Skeletal muscle satellite cell (primary cell): ENCODE measurements at regions not wholly inside any gene's neighbourhood (a gene's known extent, or its start where the extent isn't known, plus 50 kb on each side); places are given as distances from the start of the nearest gene placed in this dataset.

Experiments used
- H3K27me3 ChIP-seq: 2 replicates; pipeline ENCODE4 v1.7.0; 2013; ENCODE audit warnings: low read length; ENCODE audit not compliant: control insufficient read depth, insufficient read depth
- H3K36me3 ChIP-seq: 2 replicates; pipeline ENCODE4 v1.7.0; 2013; ENCODE audit warnings: mild to moderate bottlenecking, control low read depth, low read length; ENCODE audit not compliant: insufficient read depth
- H3K4me1 ChIP-seq: 2 replicates; pipeline ENCODE4 v1.7.0; 2013; ENCODE audit warnings: low read length; ENCODE audit not compliant: control insufficient read depth, insufficient read depth
- H3K4me2 ChIP-seq: 2 replicates; pipeline ENCODE4 v1.7.0; 2013; ENCODE audit warnings: mild to moderate bottlenecking, low read length
- H3K4me3 ChIP-seq: 2 replicates; pipeline ENCODE4 v1.7.0; 2013; ENCODE audit warnings: low read length
- H3K9ac ChIP-seq: 2 replicates; pipeline ENCODE4 v1.7.0; 2013; ENCODE audit warnings: mild to moderate bottlenecking, low read depth, low read length, moderate library complexity
- H3K9me3 ChIP-seq: replicated peaks from 2 replicates; pipeline ENCODE4 v1.7.0; 2013; ENCODE audit warnings: mild to moderate bottlenecking, control low read depth, low read length

DNA sequence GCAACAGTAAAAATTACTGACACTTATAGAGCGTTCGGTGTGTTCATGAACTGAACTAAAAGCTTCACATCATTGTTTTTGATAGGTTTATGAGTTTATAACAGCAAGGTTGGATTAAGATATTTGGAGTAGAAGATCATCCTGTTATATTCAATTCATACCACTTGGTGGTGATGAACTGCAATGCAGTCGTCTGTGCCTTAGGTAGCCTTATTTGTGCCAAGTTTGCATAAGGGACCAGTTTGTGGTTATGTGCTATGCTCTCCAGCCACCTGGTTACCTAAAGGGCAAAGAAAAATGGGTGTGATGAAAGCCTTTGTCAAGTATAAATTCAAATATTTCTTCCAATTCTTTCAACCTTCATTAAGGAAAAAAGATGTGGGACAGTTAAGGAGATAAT is 150.9 kb upstream of the KCNH7 start:
- no peaks in the 10 kb centered on the region for H3K36me3 ChIP-seq
- no peaks in the 10 kb centered on the region for H3K9me3 ChIP-seq
- H3K4me3 ChIP-seq = no peak overlapping the region
- H3K4me2 ChIP-seq = no peak overlapping the region
- no peaks in the 10 kb centered on the region for H3K27me3 ChIP-seq
- no peaks in the 10 kb centered on the region for H3K4me1 ChIP-seq
- no peak overlapping the region for H3K9ac ChIP-seq

DNA sequence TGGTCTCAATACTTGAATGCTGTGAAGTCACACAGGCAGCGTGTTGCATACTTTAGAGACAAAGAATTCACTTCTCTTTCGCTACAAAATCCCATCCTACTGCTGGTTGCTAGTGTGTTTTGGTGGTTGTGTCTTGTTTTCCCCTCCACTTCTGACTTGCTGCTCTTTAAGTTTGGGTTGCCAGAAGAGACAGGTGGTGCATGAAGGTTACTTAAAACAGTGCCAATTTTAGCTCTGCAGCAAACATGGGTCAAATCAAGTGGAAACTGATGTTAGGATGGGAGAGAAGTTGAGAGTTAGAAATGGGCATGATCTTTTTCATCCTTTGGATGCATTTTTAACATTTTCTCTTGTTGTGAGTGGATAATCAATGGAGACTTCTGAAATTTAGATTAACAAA is 136.2 kb upstream of the KCNH7 start:
- Histone ChIP-seq H3K9me3 (no peaks in the 10 kb centered on the region), H3K4me2 (no peak overlapping the region), H3K4me1 (no peaks in the 10 kb centered on the region), H3K27me3 (no peaks in the 10 kb centered on the region), H3K9ac (no peak overlapping the region), H3K36me3 (no peaks in the 10 kb centered on the region), H3K4me3 (no peak overlapping the region)

DNA sequence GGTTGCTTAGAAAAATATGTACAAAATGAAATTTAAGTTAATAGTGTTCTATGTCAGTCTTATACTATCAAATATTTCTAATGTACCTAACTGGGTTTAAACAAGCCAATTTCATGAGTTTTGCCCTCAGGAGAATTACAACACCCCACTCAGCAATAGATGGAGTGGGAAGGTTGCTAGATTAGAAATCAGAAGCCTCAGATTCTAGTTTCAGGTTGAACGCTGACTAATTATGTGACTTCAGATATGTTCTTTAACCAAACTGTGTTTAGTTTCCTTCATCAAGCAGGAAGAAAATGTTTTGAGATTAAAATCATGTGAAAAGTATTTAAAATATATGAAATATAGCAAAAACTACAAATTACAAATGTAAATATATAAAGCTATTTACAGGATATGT is 133.8 kb upstream of the KCNH7 start:
- no peaks in the 10 kb centered on the region for H3K36me3 ChIP-seq
- H3K27me3 ChIP-seq = no peaks in the 10 kb centered on the region
- no peak overlapping the region for H3K4me3 ChIP-seq
- H3K4me1 ChIP-seq = no peaks in the 10 kb centered on the region
- no peaks in the 10 kb centered on the region for H3K9me3 ChIP-seq
- H3K4me2 ChIP-seq = no peak overlapping the region
- H3K9ac ChIP-seq = no peak overlapping the region

DNA sequence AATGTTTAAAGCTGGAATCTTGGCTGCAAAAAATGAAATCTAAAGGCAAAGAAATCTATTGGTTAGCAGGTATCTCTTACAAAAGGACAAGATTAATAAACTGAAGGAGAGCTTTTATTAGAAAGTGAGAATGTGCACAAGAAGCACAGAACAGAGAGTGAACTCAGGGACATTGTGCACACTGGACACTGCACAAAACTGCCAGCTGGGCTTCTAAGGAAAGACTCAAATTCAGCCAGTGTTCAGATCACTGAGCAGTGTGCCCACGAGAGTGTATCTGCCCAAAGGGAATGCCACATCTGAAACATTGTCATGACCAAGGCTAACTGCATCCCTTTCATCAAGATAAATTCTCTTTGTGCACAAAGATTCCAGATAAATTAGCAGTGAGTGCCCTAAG is 129.7 kb upstream of the KCNH7 start:
- Histone ChIP-seq H3K4me1 (no peaks in the 10 kb centered on the region), H3K9ac (no peak overlapping the region), H3K27me3 (no peaks in the 10 kb centered on the region), H3K4me2 (no peak overlapping the region), H3K4me3 (no peak overlapping the region), H3K9me3 (no peaks in the 10 kb centered on the region), H3K36me3 (no peaks in the 10 kb centered on the region)

DNA sequence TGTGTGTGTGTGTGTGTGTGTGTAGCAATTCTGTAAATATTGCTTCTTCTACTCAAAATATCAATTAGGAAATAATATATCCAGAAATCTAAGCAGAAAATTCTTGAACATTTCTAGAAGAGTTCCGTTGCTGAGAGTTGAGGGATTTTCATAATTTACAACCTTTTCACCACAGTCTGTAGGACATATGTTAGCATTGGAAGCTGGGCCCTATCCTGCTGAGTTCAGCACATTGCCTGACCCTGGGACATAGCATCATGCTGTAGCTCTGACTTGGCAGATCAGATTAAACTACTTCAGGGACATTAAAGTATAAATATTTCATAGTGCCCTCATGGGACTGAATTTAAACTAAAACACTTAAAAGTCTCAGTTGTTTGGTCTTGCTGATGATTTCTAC is 129.2 kb upstream of the KCNH7 start:
- H3K4me3 ChIP-seq = no peak overlapping the region
- H3K27me3 ChIP-seq = no peaks in the 10 kb centered on the region
- no peak overlapping the region for H3K9ac ChIP-seq
- H3K9me3 ChIP-seq = no peaks in the 10 kb centered on the region
- no peaks in the 10 kb centered on the region for H3K4me1 ChIP-seq
- no peak overlapping the region for H3K4me2 ChIP-seq
- H3K36me3 ChIP-seq = no peaks in the 10 kb centered on the region

DNA sequence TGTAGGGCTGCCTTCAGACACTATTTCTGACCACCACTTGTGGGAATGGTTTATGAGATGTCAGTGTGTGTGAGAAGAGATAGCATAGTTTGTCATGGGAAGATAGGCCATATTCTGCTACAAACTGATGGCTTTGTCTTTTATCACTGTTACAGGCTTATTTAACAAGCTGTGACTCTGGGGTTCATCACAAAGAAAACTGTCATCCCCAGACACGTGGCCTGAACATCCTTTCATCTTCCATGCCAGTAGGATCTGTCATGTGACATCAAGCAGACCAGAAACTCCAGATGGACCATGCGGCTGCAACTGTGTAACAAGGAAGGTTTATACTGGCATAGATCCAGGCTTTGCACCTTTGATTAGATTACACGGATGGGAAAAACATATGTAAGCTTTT is 128.6 kb upstream of the KCNH7 start:
- Histone ChIP-seq H3K4me3 (no peak overlapping the region), H3K9ac (no peak overlapping the region), H3K4me1 (no peaks in the 10 kb centered on the region), H3K36me3 (no peaks in the 10 kb centered on the region), H3K9me3 (no peaks in the 10 kb centered on the region), H3K27me3 (no peaks in the 10 kb centered on the region), H3K4me2 (no peak overlapping the region)

DNA sequence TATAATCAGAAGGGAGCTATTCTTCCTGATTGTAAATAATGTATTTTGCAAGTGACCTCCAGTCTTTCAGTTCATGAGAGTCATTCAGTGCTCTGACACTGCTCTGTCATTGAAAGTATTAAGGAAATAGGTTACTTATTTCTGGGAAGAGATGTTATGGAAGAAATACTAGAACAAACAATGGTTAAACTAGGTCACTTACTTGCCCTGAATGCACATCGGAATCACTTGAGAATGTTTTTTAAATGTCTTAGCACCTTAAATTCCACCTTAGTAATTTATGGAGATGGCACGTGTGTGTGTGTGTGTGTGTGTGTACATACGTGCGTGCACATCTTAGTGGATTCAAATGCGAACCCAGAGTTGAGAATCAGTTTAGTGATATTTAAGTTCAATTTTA is 126.6 kb upstream of the KCNH7 start:
- H3K4me3 ChIP-seq = no peak overlapping the region
- H3K9ac ChIP-seq = no peak overlapping the region
- no peaks in the 10 kb centered on the region for H3K4me1 ChIP-seq
- no peaks in the 10 kb centered on the region for H3K9me3 ChIP-seq
- H3K27me3 ChIP-seq = no peaks in the 10 kb centered on the region
- no peaks in the 10 kb centered on the region for H3K36me3 ChIP-seq
- H3K4me2 ChIP-seq = no peak overlapping the region

DNA sequence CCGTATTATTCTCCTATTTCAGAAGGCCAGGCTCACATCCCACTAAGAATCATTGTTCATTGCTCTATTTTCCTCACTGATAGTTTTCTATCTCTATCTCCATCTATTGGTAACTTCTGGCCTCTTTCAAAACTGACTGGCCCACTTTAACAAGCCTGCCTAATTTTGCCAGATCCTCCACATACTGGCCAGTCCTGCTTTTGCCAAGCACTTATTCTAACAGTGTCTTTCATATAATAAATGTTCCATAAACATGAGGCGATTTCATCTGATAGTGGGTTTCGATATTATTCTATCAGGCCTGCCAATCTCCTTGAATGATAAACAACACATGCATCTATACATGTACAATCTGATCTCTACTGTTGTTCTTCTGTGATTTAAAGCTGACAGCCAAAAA is 125.9 kb upstream of the KCNH7 start:
- Histone ChIP-seq H3K4me1 (no peaks in the 10 kb centered on the region), H3K27me3 (no peaks in the 10 kb centered on the region), H3K36me3 (no peaks in the 10 kb centered on the region), H3K4me3 (no peak overlapping the region), H3K9ac (no peak overlapping the region), H3K9me3 (no peaks in the 10 kb centered on the region), H3K4me2 (no peak overlapping the region)

DNA sequence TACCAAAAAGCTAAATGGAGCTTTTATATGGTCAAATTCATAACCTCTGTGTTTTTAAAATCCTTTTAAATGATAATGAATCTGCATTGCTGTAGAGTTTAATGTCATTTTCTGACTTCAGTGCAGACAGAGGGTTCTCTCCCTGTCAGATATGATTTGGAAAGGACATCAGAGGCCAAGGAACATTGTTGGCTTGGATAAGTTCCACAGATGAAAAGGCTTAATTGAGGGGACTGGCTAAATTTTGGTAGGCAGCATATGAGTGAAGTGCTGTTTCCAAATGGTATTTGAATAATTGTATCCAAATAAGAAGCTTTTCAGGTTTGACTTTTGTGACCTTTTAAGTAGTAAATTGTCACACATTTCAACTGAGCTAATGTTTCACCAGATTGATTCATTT is 124.6 kb upstream of the KCNH7 start:
- no peak overlapping the region for H3K4me3 ChIP-seq
- no peak overlapping the region for H3K4me2 ChIP-seq
- no peak overlapping the region for H3K9ac ChIP-seq
- no peaks in the 10 kb centered on the region for H3K27me3 ChIP-seq
- no peaks in the 10 kb centered on the region for H3K36me3 ChIP-seq
- H3K4me1 ChIP-seq = no peaks in the 10 kb centered on the region
- no peaks in the 10 kb centered on the region for H3K9me3 ChIP-seq

DNA sequence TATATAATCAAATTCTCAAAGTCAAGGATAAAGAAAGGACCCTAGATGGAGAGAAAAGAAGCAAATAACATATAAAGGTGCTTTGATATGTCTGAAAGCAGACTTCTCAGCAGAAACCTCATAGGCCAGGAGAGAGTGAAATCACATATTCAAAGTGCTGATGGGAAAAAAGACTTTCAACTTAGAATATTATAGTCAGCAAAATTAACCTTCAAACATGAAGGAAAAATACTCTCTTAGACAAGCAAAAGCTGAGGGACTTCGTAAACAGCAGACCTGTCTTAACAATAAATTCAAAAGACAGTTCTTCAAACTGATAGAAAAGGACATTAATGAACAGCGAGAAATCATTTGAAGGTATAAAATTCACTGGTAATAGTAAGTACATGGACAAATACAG is 107.2 kb upstream of the KCNH7 start:
- no peak overlapping the region for H3K4me3 ChIP-seq
- H3K4me1 ChIP-seq = no peaks in the 10 kb centered on the region
- H3K4me2 ChIP-seq = no peak overlapping the region
- no peaks in the 10 kb centered on the region for H3K36me3 ChIP-seq
- no peaks in the 10 kb centered on the region for H3K27me3 ChIP-seq
- no peak overlapping the region for H3K9ac ChIP-seq
- H3K9me3 ChIP-seq = no peaks in the 10 kb centered on the region

DNA sequence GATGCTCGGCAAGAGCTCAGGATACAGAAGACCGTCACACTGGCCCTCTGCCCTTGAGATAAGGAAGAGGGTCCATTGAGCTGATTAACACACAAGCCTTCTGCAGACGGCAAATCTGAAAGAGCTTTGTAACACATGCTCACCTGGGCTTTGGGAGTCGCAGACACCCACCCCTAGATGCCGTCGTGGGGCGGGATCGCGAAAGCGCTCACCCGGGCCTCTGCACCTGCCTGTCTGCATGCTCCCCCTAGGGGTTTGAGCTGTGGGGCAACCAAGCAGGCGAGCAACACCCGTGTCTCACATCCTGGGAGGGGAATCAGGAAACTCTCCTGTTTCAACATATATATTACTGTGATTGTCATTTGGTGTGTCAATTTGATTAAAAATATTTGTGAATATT is 99.8 kb upstream of the KCNH7 start:
- Histone ChIP-seq H3K9me3 (no peaks in the 10 kb centered on the region), H3K9ac (no peak overlapping the region), H3K4me3 (no peak overlapping the region), H3K4me2 (no peak overlapping the region), H3K27me3 (no peaks in the 10 kb centered on the region), H3K36me3 (no peaks in the 10 kb centered on the region), H3K4me1 (no peaks in the 10 kb centered on the region)

DNA sequence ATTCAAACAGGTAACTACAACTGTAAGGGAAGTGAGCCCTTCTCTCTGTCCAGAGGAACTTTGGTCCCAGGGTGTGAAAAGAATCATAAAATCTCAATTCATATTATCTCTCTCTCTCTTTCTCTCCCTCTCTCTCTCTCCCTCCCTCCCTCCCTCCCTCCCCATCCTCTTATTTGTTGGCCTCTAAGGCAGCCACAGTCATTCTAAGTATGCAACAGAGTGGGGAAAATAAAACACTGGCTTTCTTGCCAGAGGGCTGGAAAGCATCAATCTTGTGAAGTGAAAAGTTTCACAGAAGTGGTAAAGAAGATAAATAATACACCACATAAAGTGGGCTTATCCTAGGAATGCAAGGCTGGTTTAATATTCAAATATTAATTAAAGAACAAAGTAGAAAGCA is 95.6 kb upstream of the KCNH7 start:
- H3K27me3 ChIP-seq = no peaks in the 10 kb centered on the region
- no peaks in the 10 kb centered on the region for H3K9me3 ChIP-seq
- no peak overlapping the region for H3K9ac ChIP-seq
- H3K4me2 ChIP-seq = no peak overlapping the region
- H3K4me1 ChIP-seq = no peaks in the 10 kb centered on the region
- H3K36me3 ChIP-seq = no peaks in the 10 kb centered on the region
- H3K4me3 ChIP-seq = no peak overlapping the region

DNA sequence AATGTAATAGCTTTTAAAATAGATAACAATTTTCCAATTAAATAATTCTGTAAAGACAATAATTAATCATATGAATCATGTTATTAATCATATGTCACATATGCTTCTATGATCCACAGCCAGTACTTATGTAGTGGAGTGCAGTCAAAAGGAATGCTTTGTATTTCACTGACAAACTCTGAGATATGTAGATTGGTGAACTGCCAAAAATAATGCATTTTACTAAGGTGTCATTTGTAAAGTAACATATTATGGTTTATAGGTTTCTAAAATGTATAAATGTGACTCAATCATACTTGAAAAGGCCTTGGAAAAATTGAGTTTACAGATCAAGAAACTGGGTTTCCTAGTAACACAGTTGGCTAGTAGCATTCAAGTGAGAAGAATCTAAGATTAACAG is 93.8 kb upstream of the KCNH7 start:
- H3K4me2 ChIP-seq = no peak overlapping the region
- H3K4me3 ChIP-seq = no peak overlapping the region
- no peaks in the 10 kb centered on the region for H3K4me1 ChIP-seq
- no peak overlapping the region for H3K9ac ChIP-seq
- no peaks in the 10 kb centered on the region for H3K36me3 ChIP-seq
- no peaks in the 10 kb centered on the region for H3K27me3 ChIP-seq
- H3K9me3 ChIP-seq = no peaks in the 10 kb centered on the region
